ENCODE measurements at regions not wholly inside any gene's neighbourhood (a gene's known extent, or its start where the extent isn't known, plus 50 kb on each side); places are given as distances from the start of the nearest gene placed in this dataset.

DNA sequence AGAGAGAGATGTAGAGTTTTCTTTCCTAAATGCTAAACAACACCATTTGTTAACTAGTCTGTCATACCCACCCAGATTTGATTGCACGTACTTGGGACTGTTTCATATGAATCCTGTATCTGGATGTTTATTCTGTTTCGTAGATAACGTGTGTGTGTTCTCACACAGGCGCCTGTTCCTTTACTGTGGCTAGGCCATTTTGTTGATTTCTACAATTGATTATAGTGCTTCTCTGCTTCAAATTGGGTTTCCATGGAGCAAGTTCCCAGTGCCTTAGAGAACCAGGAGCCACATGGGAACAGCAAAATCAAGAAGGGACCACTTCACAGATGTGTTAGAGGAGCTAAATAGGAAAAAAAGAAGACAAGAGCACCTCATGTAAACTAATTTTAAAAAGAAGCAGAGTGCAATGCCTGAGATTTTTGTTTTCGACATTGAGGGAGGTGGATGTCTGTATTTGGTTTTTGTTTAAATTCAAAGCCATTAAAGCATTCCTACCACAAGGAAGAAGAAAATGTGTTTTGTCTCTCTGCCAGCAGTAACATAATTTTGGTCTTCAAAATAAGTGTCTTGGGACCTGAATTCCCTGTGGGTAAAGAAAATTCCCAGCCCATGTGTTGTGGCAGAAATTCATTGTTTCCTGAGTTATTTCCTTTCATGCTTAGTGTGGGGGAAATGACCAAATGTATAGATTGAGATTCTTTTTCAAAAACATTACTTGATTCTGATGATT lies 424.0 kb upstream of the C2CD4B start:
- no peak for DNase-seq

DNA sequence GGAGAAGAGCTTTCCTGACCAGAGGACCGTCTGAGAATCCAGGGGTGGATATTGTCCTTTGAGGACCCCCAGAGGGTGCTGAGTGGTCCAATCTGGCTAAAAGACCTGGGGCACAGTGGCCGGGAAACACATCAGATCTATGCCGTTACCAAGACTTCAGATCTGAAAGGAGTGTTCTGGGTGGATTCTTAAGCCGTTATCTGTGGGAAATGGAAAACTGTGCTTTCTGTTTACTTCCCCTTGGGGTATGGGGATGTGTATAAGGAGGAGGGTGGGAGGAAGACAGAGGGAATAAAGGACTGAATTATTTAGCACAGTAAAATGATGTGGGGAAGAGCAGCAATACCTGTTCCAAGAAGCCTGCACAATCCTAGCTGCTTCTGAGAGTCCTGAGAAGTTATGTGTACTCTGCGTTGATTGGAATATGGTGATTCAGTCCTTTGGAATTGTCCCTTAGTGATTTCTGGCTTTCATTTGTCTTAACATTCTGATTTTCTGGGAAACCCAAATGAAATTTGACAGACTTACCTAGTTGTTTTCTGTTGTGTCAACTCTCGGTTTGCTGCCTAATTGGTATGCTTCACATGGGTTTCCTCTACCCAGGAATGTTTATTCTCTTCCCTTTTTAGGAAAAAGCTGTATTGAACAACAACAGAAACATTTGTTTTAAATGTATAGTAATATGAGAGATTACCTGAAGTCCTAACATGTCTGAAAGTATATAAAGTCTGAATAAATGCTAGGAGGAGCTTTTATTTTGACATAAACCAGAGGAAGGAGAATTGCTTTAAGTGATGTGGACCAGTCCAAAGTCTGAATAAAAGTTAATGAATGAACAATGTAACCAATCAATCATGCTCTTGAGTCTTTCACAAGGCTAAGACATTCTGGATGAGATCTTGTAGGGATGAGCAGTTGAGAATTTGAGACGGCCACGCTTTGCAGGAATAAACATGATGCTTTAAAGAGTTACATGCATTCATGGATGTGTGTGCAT lies 427.1 kb upstream of the C2CD4B start:
- DNase-seq: no peak

DNA sequence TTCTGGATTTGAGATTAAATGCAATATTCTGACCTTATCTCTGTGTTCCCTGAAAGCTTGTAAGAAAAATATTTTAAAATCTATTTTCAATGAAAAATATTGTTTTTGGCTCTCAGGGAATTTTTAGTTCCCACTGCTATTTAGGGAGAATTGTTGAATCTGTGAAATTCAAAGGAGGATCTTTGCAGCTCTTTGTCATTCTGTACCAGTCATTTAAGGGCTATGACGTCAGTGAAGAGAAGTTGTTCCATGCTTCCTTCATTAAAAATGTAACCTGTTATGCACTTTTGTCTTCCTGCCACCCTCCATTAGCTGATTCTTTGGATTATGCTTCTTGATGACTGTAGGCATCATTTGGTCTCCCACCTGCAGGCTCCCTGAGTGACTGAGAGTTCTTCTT lies 427.8 kb upstream of the C2CD4B start:
- no peak for DNase-seq

- DNase-seq: no peak
Measured at GRCh38 chr15:62593681-62594399, 428.8 kb upstream of the C2CD4B start.

DNA sequence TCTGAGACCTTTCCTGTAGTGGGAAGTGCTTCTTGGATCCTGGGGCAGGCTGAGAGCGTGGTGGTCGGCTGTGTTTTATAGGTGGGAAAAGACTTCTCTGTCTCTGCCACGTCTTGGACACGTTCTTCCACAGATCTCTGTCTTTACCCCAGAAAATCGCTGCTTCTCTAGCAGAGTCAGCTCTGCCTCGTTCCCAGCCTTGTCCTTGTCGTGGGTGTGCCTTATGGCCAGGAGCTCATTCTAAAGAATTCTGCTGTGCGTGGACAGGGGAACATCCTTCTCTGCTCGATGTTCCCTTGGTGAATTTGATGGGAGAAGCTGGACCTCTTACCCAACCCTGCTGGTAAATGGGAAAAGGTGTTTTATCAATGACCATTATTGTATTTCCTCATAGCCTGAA lies 433.1 kb upstream of the C2CD4B start:
- no peak for DNase-seq

- no peak for DNase-seq
Measured at GRCh38 chr15:62599791-62600777, 435.0 kb upstream of the C2CD4B start.

DNA sequence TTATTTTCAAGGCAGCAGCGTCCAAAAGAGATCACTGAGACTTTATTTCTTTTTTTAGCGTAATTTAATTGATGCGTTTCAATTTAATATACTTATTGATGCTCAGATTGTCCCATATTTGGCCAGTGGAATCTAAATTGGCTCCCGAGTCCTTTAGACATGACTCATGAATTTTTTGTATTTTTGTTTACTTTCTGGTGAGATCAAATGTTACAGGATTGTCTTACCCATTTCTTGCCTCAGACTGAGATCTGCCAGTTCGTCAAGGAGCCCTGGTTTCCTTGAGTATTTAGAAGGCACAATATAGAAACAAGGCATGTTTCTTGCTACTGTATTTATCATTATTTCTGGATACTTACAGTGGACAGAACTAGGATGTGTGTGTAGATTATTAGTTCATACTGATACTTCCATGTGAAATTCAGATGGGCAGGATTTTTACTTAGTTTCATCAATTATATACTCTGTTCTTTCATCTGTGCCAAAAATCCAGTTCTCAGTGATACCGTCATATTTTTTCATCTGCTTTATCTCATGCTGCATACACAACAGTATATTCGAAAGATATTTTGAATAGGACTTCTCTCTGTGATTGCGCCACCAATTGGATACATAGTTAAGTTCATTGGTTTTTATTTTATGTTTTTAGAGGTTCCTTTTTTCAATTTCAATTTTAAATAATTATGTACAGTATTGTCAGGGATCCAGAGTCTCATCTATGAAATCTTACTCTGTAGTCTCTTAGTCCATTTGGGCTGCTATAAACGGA lies 436.9 kb upstream of the C2CD4B start:
- no peak for DNase-seq

- DNase-seq: no peak
Measured at GRCh38 chr15:62603742-62604141, 438.7 kb upstream of the C2CD4B start.

- DNase-seq: no peak
Measured at GRCh38 chr15:62605282-62605681, 437.3 kb upstream of the TPM1 start.

GRCh38 chr15:62606376-62607113 lies 436.0 kb upstream of the TPM1 start:
- DNase-seq: no peak

GRCh38 chr15:62607114-62607462 lies 435.5 kb upstream of the TPM1 start:
- no peak for DNase-seq

DNA sequence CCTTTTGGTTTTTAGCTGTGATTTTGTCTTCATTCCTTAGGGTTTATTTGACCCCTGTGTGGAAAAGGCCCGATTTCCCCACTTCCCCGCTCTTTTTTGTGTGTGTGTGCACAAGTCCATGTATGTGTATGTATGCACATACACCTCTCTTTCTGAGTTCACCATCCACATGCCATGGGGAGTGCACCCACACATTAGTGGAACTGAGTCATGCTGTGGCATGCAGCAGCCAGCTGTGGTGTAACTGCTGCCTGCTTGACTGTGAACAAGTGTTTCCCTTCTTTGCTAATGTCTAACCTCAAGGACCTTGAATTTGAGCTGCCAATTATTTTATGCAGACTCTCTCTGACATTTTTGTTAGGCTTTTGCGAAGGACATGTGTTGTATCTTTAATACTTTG lies 434.9 kb upstream of the TPM1 start:
- no peak for DNase-seq

- no peak for DNase-seq
Measured at GRCh38 chr15:62608369-62608768, 434.2 kb upstream of the TPM1 start.

GRCh38 chr15:62610265-62610869 lies 432.2 kb upstream of the TPM1 start:
- no peak for DNase-seq

- no peak for DNase-seq
Measured at GRCh38 chr15:62611002-62611401, 431.5 kb upstream of the TPM1 start.

- no peak for DNase-seq
Measured at GRCh38 chr15:62612183-62612733, 430.3 kb upstream of the TPM1 start.

- DNase-seq: no peak
Measured at GRCh38 chr15:62612771-62613170, 429.8 kb upstream of the TPM1 start.

- no peak for DNase-seq
Measured at GRCh38 chr15:62616746-62617145, 425.8 kb upstream of the TPM1 start.

GRCh38 chr15:62617741-62618140 lies 424.8 kb upstream of the TPM1 start:
- no peak for DNase-seq

DNA sequence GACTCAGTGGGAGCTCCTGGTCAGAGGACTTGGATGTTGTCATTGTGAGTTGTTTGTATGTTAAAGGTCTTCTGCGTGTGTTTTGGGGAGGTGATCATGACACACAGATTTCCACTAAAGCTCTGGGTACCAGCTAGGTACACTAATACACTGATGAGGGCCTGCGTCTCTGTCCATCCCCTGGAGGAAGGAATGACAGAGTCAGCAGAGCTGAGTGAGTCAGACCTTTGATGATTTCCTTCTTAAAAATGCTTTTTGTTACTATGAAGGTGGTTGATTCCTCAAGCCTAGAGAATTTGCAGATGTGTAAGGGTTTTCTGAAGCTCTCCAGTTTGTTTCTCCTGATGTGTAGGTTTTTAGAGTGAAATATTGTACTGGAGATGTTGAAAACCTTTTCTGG lies 424.1 kb upstream of the TPM1 start:
- DNase-seq: no peak
